ENCODE measurements at regions not wholly inside any gene's neighbourhood (a gene's known extent, or its start where the extent isn't known, plus 50 kb on each side); places are given as distances from the start of the nearest gene placed in this dataset.

- TF ChIP-seq, protein P1, sequence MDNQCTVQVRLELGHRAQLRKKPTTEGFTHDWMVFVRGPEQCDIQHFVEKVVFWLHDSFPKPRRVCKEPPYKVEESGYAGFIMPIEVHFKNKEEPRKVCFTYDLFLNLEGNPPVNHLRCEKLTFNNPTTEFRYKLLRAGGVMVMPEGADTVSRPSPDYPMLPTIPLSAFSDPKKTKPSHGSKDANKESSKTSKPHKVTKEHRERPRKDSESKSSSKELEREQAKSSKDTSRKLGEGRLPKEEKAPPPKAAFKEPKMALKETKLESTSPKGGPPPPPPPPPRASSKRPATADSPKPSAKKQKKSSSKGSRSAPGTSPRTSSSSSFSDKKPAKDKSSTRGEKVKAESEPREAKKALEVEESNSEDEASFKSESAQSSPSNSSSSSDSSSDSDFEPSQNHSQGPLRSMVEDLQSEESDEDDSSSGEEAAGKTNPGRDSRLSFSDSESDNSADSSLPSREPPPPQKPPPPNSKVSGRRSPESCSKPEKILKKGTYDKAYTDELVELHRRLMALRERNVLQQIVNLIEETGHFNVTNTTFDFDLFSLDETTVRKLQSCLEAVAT (IDR thresholded peaks at IDR 0.05), result no peak
- no peak for TF ChIP-seq POU2F2 (IDR thresholded peaks at IDR 0.05; ENCODE audit: borderline replicate concordance, low read depth, low read length)
Observed at GRCh38 chr20:23289724-23290395, 60.7 kb upstream of the NXT1 start (continued).

DNA sequence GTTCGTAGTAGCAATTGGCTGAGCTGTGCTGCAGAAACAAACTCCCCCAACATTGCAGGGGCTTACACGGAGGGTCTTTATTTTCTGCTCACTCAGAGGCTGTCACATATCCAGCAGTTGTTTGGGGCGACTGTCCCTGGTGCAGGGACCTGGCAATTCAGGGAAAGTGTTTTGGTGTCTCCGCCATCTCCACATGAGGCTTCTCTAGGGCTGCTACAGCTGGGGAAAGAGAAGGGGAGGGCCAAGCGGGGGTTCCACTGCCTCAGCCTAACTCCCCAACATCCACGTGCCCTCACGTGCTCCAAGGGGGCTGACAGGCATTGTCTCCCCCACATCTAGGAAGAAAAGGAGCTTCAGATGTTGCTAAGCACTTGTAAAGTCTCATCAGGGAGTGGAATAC is 61.3 kb upstream of the NXT1 start:
- H2AFZ ChIP-seq (ENCODE audit: control insufficient read depth, low read depth, low read length), result no peak overlapping the region
- BruUV-seq (replicated peaks), result no TSS peak
- POLR2A ChIA-PET, result no interaction called here
- CTCF ChIA-PET, result no interaction called here
- WGBS (ENCODE audit: insufficient coverage, insufficient replicate concordance, low lambda C conversion rate, missing lambda C conversion rate), result 12% methylated on average over 7 of the region's 7 CpGs
- FAIRE-seq, result no peak
- H3K4me1 ChIP-seq (ENCODE audit: control insufficient read depth, insufficient read depth, low read length), result no peaks in the 10 kb centered on the region
- H3K4me3 ChIP-seq, result no peak overlapping the region
- H3K27me3 ChIP-seq (replicated peaks in 1 of 2; ENCODE audit: control insufficient read depth in 2 of 2, insufficient read depth in 2 of 2, low read length in 1 of 2), result no peaks in the 10 kb centered on the region; a peak in 2 of 4 replicates
- intact Hi-C loops (cut with micrococcal nuclease; ENCODE audit: unreplicated experiment) (no loop called here), in situ Hi-C loops (cut with MboI) (no loop called here)
- H3K27ac ChIP-seq (ENCODE audit: control insufficient read depth, insufficient read depth), result no peak overlapping the region
- no peak overlapping the region for H3K4me2 ChIP-seq (ENCODE audit: control insufficient read depth, insufficient read depth)
- ATAC-seq, result no peak
- no peaks in the 10 kb centered on the region for H3K79me2 ChIP-seq (ENCODE audit: control insufficient read depth, insufficient read depth, low read length)
- H3K9ac ChIP-seq (ENCODE audit: control insufficient read depth, insufficient read depth, low read length), result no peak overlapping the region
- RAD21 ChIA-PET (ENCODE audit: unreplicated experiment), result no interaction called here
- H3K9me3 ChIP-seq (replicated peaks; ENCODE audit: control insufficient read depth, insufficient read depth, low read length), result no peaks in the 10 kb centered on the region
- no peak for DNase-seq (ENCODE audit: low read depth, low spot score)
- H3K36me3 ChIP-seq (ENCODE audit: control insufficient read depth in 2 of 2, insufficient read depth in 2 of 2, low read length in 1 of 2), result no peaks in the 10 kb centered on the region
- H4K20me1 ChIP-seq (ENCODE audit: control insufficient read depth, insufficient read depth), result no peaks in the 10 kb centered on the region
- SMC1A ChIA-PET (ENCODE audit: uncharacterized antibody, unreplicated experiment), result no interaction called here
- no peak for TF ChIP-seq PRDM15 (CRISPR knock-in tag; IDR thresholded peaks at IDR 0.05)
- no peak for TF ChIP-seq SMAD5 (IDR thresholded peaks at IDR 0.05; ENCODE audit: low read depth)
- TF ChIP-seq STAT3 (IDR thresholded peaks at IDR 0.05; ENCODE audit: low read depth, low read length), result no peak
- no peak for TF ChIP-seq GATAD2B (conservative IDR thresholded peaks at IDR 0.05; ENCODE audit: low read depth)
- TF ChIP-seq MYB (IDR thresholded peaks at IDR 0.05; ENCODE audit: borderline replicate concordance, low read depth, low read length), result no peak
- TF ChIP-seq GABPA (IDR thresholded peaks at IDR 0.05; ENCODE audit: low read depth), result no peak
- no peak for TF ChIP-seq TCF3 (IDR thresholded peaks at IDR 0.05; ENCODE audit: borderline replicate concordance, insufficient read depth, low read depth, low read length)
- TF ChIP-seq NFIC (IDR thresholded peaks at IDR 0.05; ENCODE audit: low read depth, low read length), result no peak
- no peak for TF ChIP-seq ASH2L (IDR thresholded peaks at IDR 0.05; ENCODE audit: borderline replicate concordance, low read depth)
- no peak for TF ChIP-seq TCF7 (IDR thresholded peaks at IDR 0.05; ENCODE audit: borderline replicate concordance)
- TF ChIP-seq IRF5 (IDR thresholded peaks at IDR 0.05; ENCODE audit: borderline replicate concordance), result no peak
- TF ChIP-seq CTCF (IDR thresholded peaks at IDR 0.05 in 2 of 3, conservative IDR thresholded peaks at IDR 0.05 in 1 of 3; ENCODE audit: control insufficient read depth in 2 of 3, extremely low read depth in 1 of 3, insufficient read depth in 1 of 3, low read depth in 3 of 3, low read length in 3 of 3), result no peak

Measured in GM12878 (cell line).